Stimulated activated CD4-positive, alpha-beta T cell treated with anti-CD3 and anti-CD28 coated beads, TNF-alpha, amount 100 ng/mL, for 1 hour (primary cell): ENCODE measurements at regions not wholly inside any gene's neighbourhood (a gene's known extent, or its start where the extent isn't known, plus 50 kb on each side); places are given as distances from the start of the nearest gene placed in this dataset.

ENCODE experiments used
- DNase-seq, 3 donors: peaks; one replicate each; pipeline ENCODE4 v3.0.0-alpha.2; 2020; ENCODE audit warnings: low read depth in 3 of 3, low spot score in 1 of 3

GRCh38 chr13:58043971-58044370 lies 412.4 kb downstream of the PCDH17 start:
- no peak for DNase-seq

GRCh38 chr13:58048670-58049069 lies 417.1 kb downstream of the PCDH17 start:
- no peak for DNase-seq

GRCh38 chr13:58051396-58051795 lies 419.9 kb downstream of the PCDH17 start:
- no peak for DNase-seq

GRCh38 chr13:58051807-58052375 lies 420.3 kb downstream of the PCDH17 start:
- no peak for DNase-seq

- no peak for DNase-seq
These were observed 424.9 kb downstream of the PCDH17 start for GRCh38 chr13:58056426-58056825.

- no peak for DNase-seq
These were observed 428.1 kb downstream of the PCDH17 start for GRCh38 chr13:58059624-58060023.

- DNase-seq = no peak
These were observed 449.3 kb downstream of the PCDH17 start for GRCh38 chr13:58080806-58081205.

GRCh38 chr13:58081301-58081820 lies 449.8 kb downstream of the PCDH17 start:
- no peak for DNase-seq

- DNase-seq = no peak
These were observed 451.5 kb downstream of the PCDH17 start for GRCh38 chr13:58083064-58083463.

- no peak for DNase-seq
These were observed 453.7 kb downstream of the PCDH17 start for GRCh38 chr13:58085274-58085673.

- no peak for DNase-seq
These were observed 454.3 kb downstream of the PCDH17 start for GRCh38 chr13:58085819-58086218.

- DNase-seq = no peak
These were observed 456.0 kb downstream of the PCDH17 start for GRCh38 chr13:58087566-58087965.

- DNase-seq = no peak
These were observed 461.9 kb downstream of the PCDH17 start for GRCh38 chr13:58093394-58093793.

GRCh38 chr13:58097831-58098230 lies 466.3 kb downstream of the PCDH17 start:
- DNase-seq = no peak

GRCh38 chr13:58119351-58119750 lies 487.8 kb downstream of the PCDH17 start:
- DNase-seq = no peak

GRCh38 chr13:58119804-58120203 lies 488.3 kb downstream of the PCDH17 start:
- DNase-seq = no peak

GRCh38 chr13:58126496-58126895 lies 495.0 kb downstream of the PCDH17 start:
- DNase-seq = no peak

GRCh38 chr13:58134012-58134411 lies 502.5 kb downstream of the PCDH17 start:
- DNase-seq = no peak

GRCh38 chr13:58134525-58134924 lies 503.0 kb downstream of the PCDH17 start:
- no peak for DNase-seq

- DNase-seq = no peak
These were observed 511.4 kb downstream of the PCDH17 start for GRCh38 chr13:58142952-58143351.

- no peak for DNase-seq
These were observed 513.1 kb downstream of the PCDH17 start for GRCh38 chr13:58144616-58145015.

- DNase-seq = no peak
These were observed 519.9 kb downstream of the PCDH17 start for GRCh38 chr13:58151452-58151851.

- no peak for DNase-seq
These were observed 529.4 kb downstream of the PCDH17 start for GRCh38 chr13:58160980-58161379.
